Stimulated activated CD8-positive, alpha-beta memory T cell treated with anti-CD3 and anti-CD28 coated beads, Interleukin-12 subunit alpha, Interleukin-12 subunit beta, amount 100 ng/mL, for 24 hours (primary cell): ENCODE measurements at regions not wholly inside any gene's neighbourhood (a gene's known extent, or its start where the extent isn't known, plus 50 kb on each side); places are given as distances from the start of the nearest gene placed in this dataset.
"Not testable (repeated sequence)": the region's sequence is repeated elsewhere in the genome, so short reads cannot be mapped to it uniquely, and the experiment has no call there.

Experiments
- DNase-seq: peaks from one replicate; pipeline ENCODE4 v3.0.0-alpha.2; 2020; ENCODE audit errors: extremely low read depth

- no peak for DNase-seq
These were observed 796.1 kb downstream of the EPHA4 start for GRCh38 chr2:220775856-220776488.

GRCh38 chr2:220779076-220779475 lies 793.0 kb downstream of the EPHA4 start:
- DNase-seq: not testable (repeated sequence)

- no peak for DNase-seq
These were observed 792.6 kb downstream of the EPHA4 start for GRCh38 chr2:220779511-220779910.

GRCh38 chr2:220779931-220780330 lies 792.2 kb downstream of the EPHA4 start:
- DNase-seq: no peak

- no peak for DNase-seq
These were observed 790.4 kb downstream of the EPHA4 start for GRCh38 chr2:220781622-220782241.

GRCh38 chr2:220782609-220783113 lies 789.4 kb downstream of the EPHA4 start:
- no peak for DNase-seq

- no peak for DNase-seq
These were observed 788.4 kb downstream of the EPHA4 start for GRCh38 chr2:220783671-220784070.

GRCh38 chr2:220785178-220785577 lies 786.9 kb downstream of the EPHA4 start:
- DNase-seq: no peak

- no peak for DNase-seq
These were observed 785.9 kb downstream of the EPHA4 start for GRCh38 chr2:220786216-220786615.

- no peak for DNase-seq
These were observed 784.9 kb downstream of the EPHA4 start for GRCh38 chr2:220787251-220787650.

GRCh38 chr2:220789961-220790360 lies 782.1 kb downstream of the EPHA4 start:
- DNase-seq: no peak

GRCh38 chr2:220795705-220796104 lies 776.4 kb downstream of the EPHA4 start:
- no peak for DNase-seq

GRCh38 chr2:220811115-220811514 lies 761.0 kb downstream of the EPHA4 start:
- no peak for DNase-seq

GRCh38 chr2:220811952-220812570 lies 760.0 kb downstream of the EPHA4 start:
- no peak for DNase-seq

GRCh38 chr2:220814441-220814840 lies 757.7 kb downstream of the EPHA4 start:
- no peak for DNase-seq

GRCh38 chr2:220815698-220816097 lies 756.4 kb downstream of the EPHA4 start:
- DNase-seq: no peak

GRCh38 chr2:220821683-220822082 lies 750.4 kb downstream of the EPHA4 start:
- DNase-seq: no peak

- not testable (repeated sequence) for DNase-seq
These were observed 748.5 kb downstream of the EPHA4 start for GRCh38 chr2:220823590-220823989.

- no peak for DNase-seq
These were observed 738.7 kb downstream of the EPHA4 start for GRCh38 chr2:220833446-220833845.

GRCh38 chr2:220835583-220835982 lies 736.5 kb downstream of the EPHA4 start:
- no peak for DNase-seq

- no peak for DNase-seq
These were observed 734.9 kb downstream of the EPHA4 start for GRCh38 chr2:220837226-220837625.

- no peak for DNase-seq
These were observed 729.0 kb downstream of the EPHA4 start for GRCh38 chr2:220842901-220843665.
